ENCODE measurements at regions not wholly inside any gene's neighbourhood (a gene's known extent, or its start where the extent isn't known, plus 50 kb on each side); places are given as distances from the start of the nearest gene placed in this dataset.

GRCh38 chr11:25990406-25990805 is 341.5 kb upstream of the ANO3 start:
- Mint-ChIP-seq H3K4me1 (no peaks in the 10 kb centered on the region), H3K27ac (no peak overlapping the region), H3K9me3 (no peaks in the 10 kb centered on the region), H3K27me3 (ENCODE audit: low read depth) (no peaks in the 10 kb centered on the region), H3K36me3 (no peaks in the 10 kb centered on the region), H3K4me3 (no peak overlapping the region)
- CTCF ChIA-PET, result no interaction called here
- ATAC-seq, result no peak
- no peak for DNase-seq (ENCODE audit: low spot score)
- POLR2A ChIA-PET, result no interaction called here
- no peak for TF ChIP-seq USF2 (CRISPR knock-in tag; IDR thresholded peaks at IDR 0.05)
- TF ChIP-seq, protein P1, sequence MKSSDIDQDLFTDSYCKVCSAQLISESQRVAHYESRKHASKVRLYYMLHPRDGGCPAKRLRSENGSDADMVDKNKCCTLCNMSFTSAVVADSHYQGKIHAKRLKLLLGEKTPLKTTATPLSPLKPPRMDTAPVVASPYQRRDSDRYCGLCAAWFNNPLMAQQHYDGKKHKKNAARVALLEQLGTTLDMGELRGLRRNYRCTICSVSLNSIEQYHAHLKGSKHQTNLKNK (CRISPR knock-in tag; IDR thresholded peaks at IDR 0.05), result no peak
- no peak for TF ChIP-seq ZNF396 (CRISPR knock-in tag; IDR thresholded peaks at IDR 0.05; ENCODE audit: borderline replicate concordance)
- no peak for TF ChIP-seq JUN (CRISPR knock-in tag; IDR thresholded peaks at IDR 0.05)
- no peak for TF ChIP-seq PREB (CRISPR knock-in tag; IDR thresholded peaks at IDR 0.05; ENCODE audit: borderline replicate concordance)
- no peak for TF ChIP-seq ZNF263 (CRISPR knock-in tag; IDR thresholded peaks at IDR 0.05; ENCODE audit: low read depth)
- TF ChIP-seq, protein P2, sequence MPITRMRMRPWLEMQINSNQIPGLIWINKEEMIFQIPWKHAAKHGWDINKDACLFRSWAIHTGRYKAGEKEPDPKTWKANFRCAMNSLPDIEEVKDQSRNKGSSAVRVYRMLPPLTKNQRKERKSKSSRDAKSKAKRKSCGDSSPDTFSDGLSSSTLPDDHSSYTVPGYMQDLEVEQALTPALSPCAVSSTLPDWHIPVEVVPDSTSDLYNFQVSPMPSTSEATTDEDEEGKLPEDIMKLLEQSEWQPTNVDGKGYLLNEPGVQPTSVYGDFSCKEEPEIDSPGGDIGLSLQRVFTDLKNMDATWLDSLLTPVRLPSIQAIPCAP (CRISPR knock-in tag; IDR thresholded peaks at IDR 0.05), result no peak
- TF ChIP-seq ZNF121 (CRISPR knock-in tag; IDR thresholded peaks at IDR 0.05), result no peak
- no peak for TF ChIP-seq ATF1 (CRISPR knock-in tag; IDR thresholded peaks at IDR 0.05)
- no peak for TF ChIP-seq USF1 (CRISPR knock-in tag; IDR thresholded peaks at IDR 0.05)

DNA sequence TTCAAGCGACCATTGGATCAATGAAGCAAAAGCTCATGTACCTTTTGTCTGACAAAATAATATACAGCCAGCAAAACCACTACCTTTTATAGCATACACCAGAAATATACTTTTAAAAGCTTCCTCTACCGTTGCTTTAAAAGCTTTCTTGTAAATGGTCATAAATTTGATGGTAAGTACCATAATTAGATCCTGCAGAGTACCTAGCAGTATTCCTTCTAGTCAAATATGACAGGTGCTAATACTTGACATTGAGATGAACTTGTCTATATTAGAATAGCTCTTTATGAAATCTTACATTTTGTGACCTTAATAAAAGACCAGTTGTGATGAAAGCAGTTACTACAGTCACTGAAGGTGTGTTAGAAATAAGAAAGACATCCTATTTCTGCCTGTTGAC is 340.5 kb upstream of the ANO3 start:
- Mint-ChIP-seq H3K9me3 (no peaks in the 10 kb centered on the region), H3K36me3 (no peaks in the 10 kb centered on the region), H3K4me3 (no peak overlapping the region), H3K4me1 (no peaks in the 10 kb centered on the region), H3K27ac (no peak overlapping the region), H3K27me3 (ENCODE audit: low read depth) (no peaks in the 10 kb centered on the region)
- DNase-seq (ENCODE audit: low spot score), result no peak
- no peak for ATAC-seq
- CTCF ChIA-PET, result no interaction called here
- POLR2A ChIA-PET, result no interaction called here
- no peak for TF ChIP-seq GRHL2 (CRISPR knock-in tag; IDR thresholded peaks at IDR 0.05; ENCODE audit: insufficient replicate concordance, severe bottlenecking)
- no peak for TF ChIP-seq STAT6 (CRISPR knock-in tag; conservative IDR thresholded peaks at IDR 0.05; ENCODE audit: low read depth)
- TF ChIP-seq, protein P3, sequence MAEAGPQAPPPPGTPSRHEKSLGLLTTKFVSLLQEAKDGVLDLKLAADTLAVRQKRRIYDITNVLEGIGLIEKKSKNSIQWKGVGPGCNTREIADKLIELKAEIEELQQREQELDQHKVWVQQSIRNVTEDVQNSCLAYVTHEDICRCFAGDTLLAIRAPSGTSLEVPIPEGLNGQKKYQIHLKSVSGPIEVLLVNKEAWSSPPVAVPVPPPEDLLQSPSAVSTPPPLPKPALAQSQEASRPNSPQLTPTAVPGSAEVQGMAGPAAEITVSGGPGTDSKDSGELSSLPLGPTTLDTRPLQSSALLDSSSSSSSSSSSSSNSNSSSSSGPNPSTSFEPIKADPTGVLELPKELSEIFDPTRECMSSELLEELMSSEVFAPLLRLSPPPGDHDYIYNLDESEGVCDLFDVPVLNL (CRISPR knock-in tag; IDR thresholded peaks at IDR 0.05; ENCODE audit: borderline replicate concordance, low read depth), result no peak
- TF ChIP-seq NR3C1 (CRISPR knock-in tag; conservative IDR thresholded peaks at IDR 0.05; ENCODE audit: low read depth), result no peak
- no peak for TF ChIP-seq ERG (CRISPR knock-in tag; IDR thresholded peaks at IDR 0.05)
- no peak for TF ChIP-seq ESRRA (CRISPR knock-in tag; IDR thresholded peaks at IDR 0.05; ENCODE audit: borderline replicate concordance)
- TF ChIP-seq AR (CRISPR knock-in tag; IDR thresholded peaks at IDR 0.05), result no peak
- TF ChIP-seq ELF4 (CRISPR knock-in tag; IDR thresholded peaks at IDR 0.05; ENCODE audit: low read depth), result no peak
- TF ChIP-seq, protein P4, sequence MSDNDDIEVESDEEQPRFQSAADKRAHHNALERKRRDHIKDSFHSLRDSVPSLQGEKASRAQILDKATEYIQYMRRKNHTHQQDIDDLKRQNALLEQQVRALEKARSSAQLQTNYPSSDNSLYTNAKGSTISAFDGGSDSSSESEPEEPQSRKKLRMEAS (CRISPR knock-in tag; IDR thresholded peaks at IDR 0.05), result no peak
- TF ChIP-seq ZNF671 (CRISPR knock-in tag; IDR thresholded peaks at IDR 0.05), result no peak
- no peak for TF ChIP-seq ATF6 (CRISPR knock-in tag; IDR thresholded peaks at IDR 0.05)
